ENCODE measurements at regions not wholly inside any gene's neighbourhood (a gene's known extent, or its start where the extent isn't known, plus 50 kb on each side); places are given as distances from the start of the nearest gene placed in this dataset.

GRCh38 chr10:4070921-4071660, 286.1 kb upstream of the KLF6 start:
- no peak for FAIRE-seq
- no peak for TF ChIP-seq POLR2AphosphoS5 (IDR thresholded peaks at IDR 0.05; ENCODE audit: low read depth, low read length)
- TF ChIP-seq SPI1 (IDR thresholded peaks at IDR 0.05; ENCODE audit: low read depth, low read length) = no peak
- no peak for TF ChIP-seq PAX5 (IDR thresholded peaks at IDR 0.05; ENCODE audit: insufficient read depth, low read length, severe bottlenecking)
- no peak for TF ChIP-seq POLR2A (IDR thresholded peaks at IDR 0.05; ENCODE audit: low read depth, low read length)
- no peak for TF ChIP-seq POU2F2 (IDR thresholded peaks at IDR 0.05; ENCODE audit: low read depth, low read length)
- no peak for TF ChIP-seq TAF1 (IDR thresholded peaks at IDR 0.05; ENCODE audit: low read depth, low read length)
- no peak for DNase-seq (ENCODE audit: insufficient read length, low spot score)

DNA sequence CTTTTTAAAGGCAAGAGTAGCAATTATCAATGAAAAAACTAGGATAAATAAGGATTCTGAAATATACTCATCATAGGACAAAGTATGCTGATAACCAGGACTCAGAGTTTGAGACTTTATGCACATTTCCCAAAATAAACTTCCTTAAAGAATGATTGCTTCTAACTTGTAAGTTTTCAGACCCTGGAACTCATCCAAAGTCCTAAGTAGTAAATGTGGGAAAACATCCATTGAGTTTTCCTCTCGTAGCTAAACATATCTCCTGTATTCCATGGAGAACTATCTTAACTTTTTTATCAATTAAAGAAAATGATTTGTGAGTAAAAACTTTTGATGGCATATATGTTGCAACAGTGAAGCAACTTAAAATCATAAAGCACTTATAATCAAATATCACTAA, 285.2 kb upstream of the KLF6 start:
- TF ChIP-seq SPI1 (IDR thresholded peaks at IDR 0.05; ENCODE audit: low read depth, low read length) = no peak
- TF ChIP-seq POU2F2 (IDR thresholded peaks at IDR 0.05; ENCODE audit: low read depth, low read length) = no peak
- no peak for TF ChIP-seq POLR2AphosphoS5 (IDR thresholded peaks at IDR 0.05; ENCODE audit: low read depth, low read length)
- TF ChIP-seq TAF1 (IDR thresholded peaks at IDR 0.05; ENCODE audit: low read depth, low read length) = no peak
- TF ChIP-seq PAX5 (IDR thresholded peaks at IDR 0.05; ENCODE audit: insufficient read depth, low read length, severe bottlenecking) = no peak
- TF ChIP-seq POLR2A (IDR thresholded peaks at IDR 0.05; ENCODE audit: low read depth, low read length) = no peak
- FAIRE-seq = no peak
- DNase-seq (ENCODE audit: insufficient read length, low spot score) = no peak

- DNase-seq (ENCODE audit: insufficient read length, low spot score) = no peak
- FAIRE-seq = no peak
- TF ChIP-seq TAF1 (IDR thresholded peaks at IDR 0.05; ENCODE audit: low read depth, low read length) (no peak), PAX5 (IDR thresholded peaks at IDR 0.05; ENCODE audit: insufficient read depth, low read length, severe bottlenecking) (no peak)
Observed at GRCh38 chr10:4069491-4069890, 284.5 kb upstream of the KLF6 start.

GRCh38 chr10:4068629-4069028, 283.6 kb upstream of the KLF6 start:
- DNase-seq (ENCODE audit: insufficient read length, low spot score) (no peak), FAIRE-seq (no peak)
- TF ChIP-seq TAF1 (IDR thresholded peaks at IDR 0.05; ENCODE audit: low read depth, low read length) (no peak), POU2F2 (IDR thresholded peaks at IDR 0.05; ENCODE audit: low read depth, low read length) (no peak), POLR2A (IDR thresholded peaks at IDR 0.05; ENCODE audit: low read depth, low read length) (no peak), POLR2AphosphoS5 (IDR thresholded peaks at IDR 0.05; ENCODE audit: low read depth, low read length) (no peak), PAX5 (IDR thresholded peaks at IDR 0.05; ENCODE audit: insufficient read depth, low read length, severe bottlenecking) (no peak), SPI1 (IDR thresholded peaks at IDR 0.05; ENCODE audit: low read depth, low read length) (no peak)

GRCh38 chr10:4067931-4068561, 283.0 kb upstream of the KLF6 start:
- FAIRE-seq (no peak), DNase-seq (ENCODE audit: insufficient read length, low spot score) (no peak)
- TF ChIP-seq SPI1 (IDR thresholded peaks at IDR 0.05; ENCODE audit: low read depth, low read length) (no peak), POU2F2 (IDR thresholded peaks at IDR 0.05; ENCODE audit: low read depth, low read length) (no peak), POLR2AphosphoS5 (IDR thresholded peaks at IDR 0.05; ENCODE audit: low read depth, low read length) (no peak), PAX5 (IDR thresholded peaks at IDR 0.05; ENCODE audit: insufficient read depth, low read length, severe bottlenecking) (no peak), TAF1 (IDR thresholded peaks at IDR 0.05; ENCODE audit: low read depth, low read length) (no peak), POLR2A (IDR thresholded peaks at IDR 0.05; ENCODE audit: low read depth, low read length) (no peak)

GRCh38 chr10:4067531-4067930, 282.5 kb upstream of the KLF6 start:
- no peak for FAIRE-seq
- TF ChIP-seq POU2F2 (IDR thresholded peaks at IDR 0.05; ENCODE audit: low read depth, low read length) (peak; percentile 24; the same call in 1 of the 2 replicates), SPI1 (IDR thresholded peaks at IDR 0.05; ENCODE audit: low read depth, low read length) (peak; percentile 23; the same call in 1 of the 2 replicates), PAX5 (IDR thresholded peaks at IDR 0.05; ENCODE audit: insufficient read depth, low read length, severe bottlenecking) (no peak)
- DNase-seq (ENCODE audit: insufficient read length, low spot score) = no peak

DNA sequence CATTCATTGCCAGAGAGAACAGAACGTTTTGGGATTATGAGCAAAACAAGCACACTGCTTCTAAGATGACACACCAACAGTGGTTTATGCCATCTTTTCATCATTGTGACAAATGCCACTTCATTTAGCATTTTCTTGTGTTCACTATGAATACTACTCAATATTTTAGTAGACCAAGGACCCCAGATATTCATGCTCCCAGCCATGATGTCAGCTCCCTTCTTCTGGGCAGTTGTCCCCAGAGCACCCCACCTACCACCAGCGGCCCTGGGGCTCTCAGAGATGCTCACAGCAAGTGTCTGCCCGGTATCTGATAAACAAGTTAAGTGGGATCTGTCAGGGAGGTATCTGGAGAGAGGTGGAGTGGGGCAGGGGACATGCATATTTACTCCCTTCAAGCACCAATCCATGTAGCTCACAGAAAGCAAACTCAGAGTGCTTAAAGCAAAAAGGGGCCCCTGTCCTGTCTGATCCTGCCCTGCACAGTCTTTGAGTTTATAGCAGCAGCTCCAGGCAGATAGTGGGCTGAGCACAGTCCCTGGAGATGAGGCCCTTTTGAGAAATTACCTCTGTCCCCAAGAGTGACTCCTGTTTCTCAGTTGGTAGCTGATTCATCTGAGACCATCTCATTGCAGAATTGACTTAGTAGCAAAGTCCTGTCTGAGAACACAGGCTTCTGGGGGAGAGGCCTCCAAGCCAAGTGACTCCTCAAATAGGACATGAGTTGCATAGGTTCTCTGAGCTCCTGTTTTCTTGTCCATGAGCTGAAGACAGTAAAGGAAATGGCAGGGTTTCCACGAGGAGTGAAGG, 281.8 kb upstream of the KLF6 start:
- no peak for DNase-seq (ENCODE audit: insufficient read length, low spot score)
- FAIRE-seq = no peak
- TF ChIP-seq POLR2A (IDR thresholded peaks at IDR 0.05; ENCODE audit: low read depth, low read length) = no peak
- TF ChIP-seq TAF1 (IDR thresholded peaks at IDR 0.05; ENCODE audit: low read depth, low read length) = no peak
- TF ChIP-seq POLR2AphosphoS5 (IDR thresholded peaks at IDR 0.05; ENCODE audit: low read depth, low read length) = no peak
- TF ChIP-seq SPI1 (IDR thresholded peaks at IDR 0.05; ENCODE audit: low read depth, low read length) = no peak
- no peak for TF ChIP-seq POU2F2 (IDR thresholded peaks at IDR 0.05; ENCODE audit: low read depth, low read length)

GRCh38 chr10:4064489-4064888, 279.5 kb upstream of the KLF6 start:
- no peak for FAIRE-seq
- TF ChIP-seq TAF1 (IDR thresholded peaks at IDR 0.05; ENCODE audit: low read depth, low read length) (no peak), POLR2AphosphoS5 (IDR thresholded peaks at IDR 0.05; ENCODE audit: low read depth, low read length) (no peak), SPI1 (IDR thresholded peaks at IDR 0.05; ENCODE audit: low read depth, low read length) (no peak), POLR2A (IDR thresholded peaks at IDR 0.05; ENCODE audit: low read depth, low read length) (no peak), POU2F2 (IDR thresholded peaks at IDR 0.05; ENCODE audit: low read depth, low read length) (no peak), PAX5 (IDR thresholded peaks at IDR 0.05; ENCODE audit: insufficient read depth, low read length, severe bottlenecking) (no peak)
- no peak for DNase-seq (ENCODE audit: insufficient read length, low spot score)

- DNase-seq (ENCODE audit: insufficient read length, low spot score) (no peak), FAIRE-seq (no peak)
- TF ChIP-seq POLR2A (IDR thresholded peaks at IDR 0.05; ENCODE audit: low read depth, low read length) = no peak
- TF ChIP-seq POLR2AphosphoS5 (IDR thresholded peaks at IDR 0.05; ENCODE audit: low read depth, low read length) = no peak
- TF ChIP-seq POU2F2 (IDR thresholded peaks at IDR 0.05; ENCODE audit: low read depth, low read length) = no peak
- no peak for TF ChIP-seq SPI1 (IDR thresholded peaks at IDR 0.05; ENCODE audit: low read depth, low read length)
- TF ChIP-seq TAF1 (IDR thresholded peaks at IDR 0.05; ENCODE audit: low read depth, low read length) = no peak
- TF ChIP-seq PAX5 (IDR thresholded peaks at IDR 0.05; ENCODE audit: insufficient read depth, low read length, severe bottlenecking) = no peak
Observed at GRCh38 chr10:4063717-4064116, 278.7 kb upstream of the KLF6 start.
